SHP77 treated with DMSO at 0.1 percent for 48 hours (cell line): ENCODE measurements at regions not wholly inside any gene's neighbourhood (a gene's known extent, or its start where the extent isn't known, plus 50 kb on each side); places are given as distances from the start of the nearest gene placed in this dataset.

Experiments used
- DNase-seq: peaks from one replicate; lab custom pipeline; 2025; lab: John Stamatoyannopoulos, UW

- peak; percentile 21 for DNase-seq
These were observed 55.1 kb upstream of the RGS4 start for GRCh38 chr1:163013826-163014600.

GRCh38 chr1:163006051-163006834 lies 62.9 kb upstream of the RGS4 start:
- DNase-seq = no peak

- no peak for DNase-seq
These were observed 71.5 kb upstream of the RGS4 start for GRCh38 chr1:162997499-162998285.

DNA sequence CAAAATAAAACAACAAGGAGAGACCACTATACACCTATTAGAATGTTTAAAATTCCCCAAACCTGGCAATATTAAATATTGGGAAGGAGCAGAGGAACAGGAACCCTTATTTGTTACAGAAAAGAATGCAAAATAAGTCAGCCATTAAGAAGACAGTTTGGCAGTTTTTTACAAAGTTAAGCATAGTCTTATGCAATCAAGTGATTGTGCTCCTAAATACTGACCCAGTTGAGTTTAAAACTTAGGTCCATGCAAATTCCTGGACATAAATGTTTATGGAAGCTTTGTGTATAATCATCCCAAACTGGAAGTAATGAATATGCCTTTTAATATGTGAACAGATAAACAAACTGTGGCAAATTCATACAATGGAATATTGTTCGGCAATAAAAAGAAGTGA lies 72.9 kb upstream of the RGS4 start:
- DNase-seq = no peak

- no peak for DNase-seq
These were observed 74.2 kb upstream of the RGS4 start for GRCh38 chr1:162994921-162995320.

DNA sequence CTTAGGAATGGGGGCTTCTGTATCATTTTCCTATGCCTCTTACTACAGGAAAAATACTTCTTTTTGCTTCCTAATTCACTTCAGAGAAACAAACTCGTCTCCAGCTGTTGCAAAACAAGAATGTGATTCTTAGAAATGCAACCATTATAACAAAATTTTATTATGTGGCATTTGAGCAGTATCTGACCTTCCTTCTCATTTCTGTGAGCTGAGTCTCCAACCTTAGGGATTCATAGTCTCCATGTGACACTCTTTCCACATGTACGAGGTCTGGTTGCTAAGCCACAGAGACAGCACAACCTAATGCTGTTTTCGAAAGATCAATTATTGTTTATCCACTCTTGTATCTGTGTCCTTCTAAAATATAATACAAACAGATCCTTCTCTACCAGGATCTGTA lies 75.3 kb upstream of the RGS4 start:
- DNase-seq = no peak

- no peak for DNase-seq
These were observed 76.2 kb upstream of the RGS4 start for GRCh38 chr1:162992945-162993344.

DNA sequence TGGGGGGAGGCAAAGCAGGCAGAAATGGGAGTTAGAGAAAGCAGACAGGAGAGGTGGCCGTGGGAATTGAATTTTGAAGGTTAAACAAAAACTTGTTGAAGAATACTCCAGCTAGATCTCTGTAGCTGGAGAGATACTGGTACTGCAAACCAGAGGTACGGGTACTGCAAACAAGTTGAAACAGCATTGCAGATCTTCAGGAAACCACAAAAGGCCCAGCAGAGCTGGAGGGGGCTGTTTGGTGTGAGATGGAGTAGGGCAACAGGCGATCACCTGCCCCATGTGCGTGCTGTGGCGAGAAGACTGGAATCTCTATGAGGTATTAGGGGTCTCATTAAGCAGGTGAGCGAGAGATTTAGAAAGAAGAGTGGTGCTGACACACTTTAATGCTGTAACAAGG lies 77.7 kb upstream of the RGS4 start:
- no peak for DNase-seq

GRCh38 chr1:162990665-162991064 lies 78.5 kb upstream of the RGS4 start:
- DNase-seq = no peak

DNA sequence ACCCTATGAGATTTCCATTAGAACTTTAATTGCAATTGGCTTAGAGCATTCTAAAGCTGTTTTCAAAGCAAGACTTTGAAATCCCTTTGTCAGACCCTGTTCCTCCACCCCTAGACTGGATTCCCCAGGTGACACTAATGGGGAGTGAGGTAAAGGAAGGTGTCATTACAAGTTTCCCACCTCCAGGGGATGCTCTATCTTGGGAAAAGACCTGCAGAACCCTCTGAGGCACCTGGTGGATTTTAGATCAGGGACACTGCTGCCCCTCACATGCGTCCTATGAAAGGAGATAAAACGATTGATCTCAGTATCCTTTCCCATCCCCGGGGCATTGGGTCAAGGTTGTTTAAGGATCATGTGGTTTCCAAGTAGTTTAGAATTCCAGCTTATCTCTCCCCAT lies 80.3 kb upstream of the RGS4 start:
- DNase-seq = no peak

DNA sequence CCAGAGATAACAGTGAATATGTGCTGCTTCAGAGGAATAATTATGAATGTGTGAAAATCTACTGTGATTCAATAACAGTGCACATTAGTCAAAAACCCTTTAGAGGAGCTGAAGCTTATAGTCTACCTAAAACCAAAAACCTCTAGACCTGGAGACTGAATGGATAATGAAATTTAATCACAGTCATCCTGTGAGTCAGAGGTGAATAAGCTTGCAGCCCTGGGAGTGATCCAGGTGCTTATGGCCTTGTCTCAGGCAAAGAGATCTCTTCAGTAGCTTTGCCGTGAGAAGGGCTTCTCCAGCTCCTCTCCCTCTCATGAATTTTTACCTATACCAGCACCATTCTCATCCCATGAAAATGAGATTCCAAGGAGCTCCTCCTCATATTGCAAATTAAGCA lies 81.3 kb upstream of the RGS4 start:
- DNase-seq = no peak

GRCh38 chr1:162985816-162986435 lies 83.2 kb upstream of the RGS4 start:
- DNase-seq = no peak

GRCh38 chr1:162984699-162985098 lies 84.5 kb upstream of the RGS4 start:
- DNase-seq = no peak

DNA sequence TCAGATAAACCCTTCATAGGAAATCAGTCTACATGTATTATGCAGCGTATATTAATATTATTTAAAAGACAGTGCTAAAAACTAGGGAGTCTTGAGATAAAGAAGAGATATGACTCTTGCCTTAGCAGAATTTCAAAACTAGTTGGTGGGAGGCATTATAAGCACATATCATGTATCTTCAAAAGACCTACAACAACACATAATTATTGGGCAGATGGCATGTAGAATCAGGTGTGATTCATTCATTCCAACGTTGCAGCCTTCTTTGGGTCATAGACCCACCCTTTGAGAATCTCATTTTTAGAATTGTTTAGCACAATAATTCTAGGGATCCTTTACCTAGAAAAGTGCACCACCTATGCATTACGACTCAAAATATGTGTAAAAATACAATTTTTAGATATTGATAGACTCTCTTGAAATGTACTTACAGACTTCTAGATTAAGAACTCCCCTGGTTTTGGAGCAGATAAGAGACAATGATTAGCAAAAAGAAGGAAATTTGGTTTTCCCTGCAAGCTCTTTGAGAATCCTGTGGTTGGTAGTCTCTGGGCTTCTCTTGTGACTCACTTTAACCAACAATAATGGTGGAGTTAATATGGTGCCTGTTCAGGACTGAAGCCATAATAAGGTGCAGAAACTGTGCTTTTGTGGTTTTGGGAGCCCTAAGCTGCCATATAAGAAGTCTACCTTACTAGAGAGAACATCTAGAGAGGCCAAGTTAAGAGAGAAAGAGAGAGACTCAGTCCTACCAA lies 85.3 kb upstream of the RGS4 start:
- no peak for DNase-seq

DNA sequence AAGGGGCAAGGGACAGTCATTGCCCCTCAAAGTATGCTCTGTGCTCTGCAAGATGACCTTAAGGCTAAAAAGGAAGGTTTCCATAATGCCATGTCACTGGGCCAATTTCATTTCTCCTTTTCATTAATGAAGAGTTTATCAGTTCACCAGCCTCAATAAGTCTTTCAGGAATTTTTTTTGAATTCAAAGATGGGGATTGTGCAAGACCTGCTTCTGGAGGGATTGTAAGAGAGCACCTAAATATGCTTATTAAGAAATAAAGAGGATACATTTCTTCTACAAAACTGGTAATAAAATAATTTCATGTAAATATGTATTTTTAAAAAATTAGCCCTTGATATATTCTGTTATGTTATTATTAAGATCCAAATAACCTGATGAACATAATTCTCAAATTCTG lies 86.8 kb upstream of the RGS4 start:
- no peak for DNase-seq

DNA sequence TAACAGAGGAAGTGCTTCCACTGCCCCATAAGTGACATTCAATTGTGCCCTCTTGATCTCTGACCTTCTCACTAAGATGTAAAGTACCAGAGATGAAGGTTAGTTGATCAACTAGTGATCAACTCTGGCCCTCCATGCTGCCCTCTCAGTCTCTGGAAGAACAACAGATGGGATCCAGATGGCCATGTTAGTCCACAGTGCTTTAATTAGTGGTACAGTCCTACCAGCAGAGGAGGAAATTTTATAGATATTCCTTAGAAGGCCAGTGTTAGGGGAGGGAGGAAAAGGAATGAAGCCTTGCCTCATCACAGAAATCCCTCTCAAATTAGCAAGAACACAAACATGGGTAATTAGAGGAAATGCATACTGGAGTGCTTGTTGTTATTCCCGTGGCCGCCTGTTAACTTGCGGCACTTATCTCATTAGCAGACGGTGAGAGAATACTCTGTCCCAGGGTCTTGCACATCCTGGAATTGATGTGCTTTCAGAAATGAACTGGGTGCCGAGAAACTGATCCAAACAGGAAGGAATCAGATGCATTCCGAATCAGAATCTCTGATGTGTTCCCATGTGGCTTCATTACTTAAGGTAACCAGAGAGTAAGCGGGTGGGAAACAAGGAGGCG lies 91.1 kb upstream of the RGS4 start:
- DNase-seq = no peak

- no peak for DNase-seq
These were observed 92.5 kb upstream of the RGS4 start for GRCh38 chr1:162976628-162977027.

DNA sequence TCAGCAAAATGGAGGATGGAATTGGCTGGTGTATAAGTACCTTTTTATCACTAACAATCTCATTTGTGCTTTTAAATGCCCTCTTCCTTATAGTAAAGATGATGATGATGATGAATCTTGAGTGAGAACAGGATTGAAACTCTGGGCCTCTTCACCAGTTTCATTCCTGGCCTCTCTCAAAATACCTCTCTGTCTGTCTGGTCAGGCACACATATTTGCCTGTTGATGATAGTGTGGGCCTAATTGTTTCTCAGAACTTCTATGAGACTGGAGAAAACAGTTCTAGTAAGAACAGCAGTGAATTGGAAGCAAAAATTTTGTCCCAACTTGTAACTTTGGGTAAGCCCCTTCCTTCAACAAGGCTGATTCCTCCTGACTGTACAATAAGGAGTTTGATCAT lies 94.4 kb upstream of the RGS4 start:
- no peak for DNase-seq

GRCh38 chr1:162973381-162973795 lies 95.8 kb upstream of the RGS4 start:
- DNase-seq = no peak

GRCh38 chr1:162972773-162973172 lies 96.4 kb upstream of the RGS4 start:
- DNase-seq = no peak

DNA sequence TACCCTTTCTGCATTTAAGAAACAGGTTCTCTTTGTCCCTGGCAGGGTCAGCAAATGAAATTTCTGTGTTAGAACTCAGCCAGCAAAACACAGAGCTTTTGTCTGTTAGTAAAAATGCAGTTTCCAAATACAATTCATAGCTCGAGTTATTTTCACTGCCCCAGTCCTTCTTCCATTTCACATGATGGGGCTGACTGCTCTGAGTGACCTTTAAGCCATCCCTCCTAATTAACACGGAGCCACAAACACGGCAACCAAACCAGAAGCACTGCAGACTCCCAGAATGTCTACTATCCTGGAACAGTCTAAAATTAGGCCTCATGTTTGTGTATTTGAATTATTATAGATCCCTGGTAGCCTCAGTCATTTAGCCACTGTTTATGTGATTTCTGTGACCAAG lies 99.1 kb upstream of the RGS4 start:
- no peak for DNase-seq
